Skin epidermis (tissue), 12 donors: ENCODE measurements at regions not wholly inside any gene's neighbourhood (a gene's known extent, or its start where the extent isn't known, plus 50 kb on each side); places are given as distances from the start of the nearest gene placed in this dataset.

Experiments used
- H3K27ac ChIP-seq, 21 experiments: fragments of 200-600 bp; sonication (generic) in 11 of 21; one replicate each; pipeline ENCODE4 v1.5.0; 2020; ENCODE audit warnings: mild to moderate bottlenecking in 3 of 21, inconsistent platforms in 2 of 21, moderate library complexity in 2 of 21
- H3K4me3 ChIP-seq, 7 experiments: fragments of 200-600 bp; sonication (generic) in 2 of 7; one replicate each; pipeline ENCODE4 v1.5.0; 2020; ENCODE audit warnings: inconsistent platforms in 2 of 7, mild to moderate bottlenecking in 2 of 7, moderate library complexity in 1 of 7

- Histone ChIP-seq H3K27ac (no peak overlapping the region), H3K4me3 (no peak overlapping the region)
Measured at GRCh38 chr22:48955351-48956311, 872.0 kb downstream of the BRD1 start.

DNA sequence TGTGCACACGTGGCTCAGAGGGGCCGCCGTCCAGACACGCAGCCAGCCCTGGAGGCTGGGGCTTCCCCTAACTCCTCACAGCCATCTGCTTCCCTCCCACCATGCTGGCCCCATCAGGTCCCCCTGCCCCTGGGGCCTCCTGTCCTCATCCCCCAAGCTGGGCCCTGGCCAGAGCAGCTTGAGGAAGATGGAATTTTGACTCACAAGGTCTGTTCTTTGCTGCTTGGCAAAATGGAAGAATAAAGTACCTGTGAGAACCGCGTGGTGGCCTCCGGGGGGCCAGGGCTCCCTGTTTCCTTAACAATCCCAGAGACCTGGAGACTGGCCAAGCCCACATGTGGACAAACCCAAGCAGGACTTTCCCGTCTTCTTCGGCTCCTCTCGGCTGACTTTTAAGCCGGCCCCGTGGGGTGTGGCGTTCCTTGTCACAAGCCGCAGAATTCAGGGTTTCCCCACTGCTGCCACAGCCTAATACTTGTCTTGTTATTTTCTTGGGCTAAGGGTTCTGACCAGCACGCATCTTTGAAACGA lies 872.8 kb downstream of the BRD1 start:
- Histone ChIP-seq H3K27ac (no peak overlapping the region), H3K4me3 (no peak overlapping the region)

DNA sequence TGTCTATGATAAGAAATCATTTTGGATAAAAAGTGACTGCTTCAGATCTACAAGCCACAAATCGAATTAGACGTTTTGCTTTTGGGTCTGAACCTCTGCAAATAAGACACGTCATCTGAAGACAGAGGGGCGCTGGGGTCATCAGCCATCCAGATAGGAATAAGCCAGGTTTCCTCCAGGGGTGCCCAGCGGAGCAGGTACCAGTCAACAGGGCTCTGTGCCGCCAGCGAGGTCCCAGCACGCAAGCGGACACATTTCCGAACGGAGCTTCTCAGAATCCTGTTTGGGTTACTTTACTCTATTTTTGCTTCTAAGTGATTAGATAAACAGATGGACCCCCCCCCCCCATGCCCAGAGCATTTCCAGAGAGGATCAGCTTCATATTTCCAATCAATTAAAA lies 873.8 kb downstream of the BRD1 start:
- no peak overlapping the region for H3K27ac ChIP-seq
- no peak overlapping the region for H3K4me3 ChIP-seq

- no peak overlapping the region for H3K4me3 ChIP-seq
- H3K27ac ChIP-seq = no peak overlapping the region
Measured at GRCh38 chr22:48953103-48953720, 874.5 kb downstream of the BRD1 start.

GRCh38 chr22:48952256-48953102 lies 875.2 kb downstream of the BRD1 start:
- Histone ChIP-seq H3K27ac (no peak overlapping the region), H3K4me3 (no peak overlapping the region)

- Histone ChIP-seq H3K4me3 (no peak overlapping the region), H3K27ac (no peak overlapping the region)
Measured at GRCh38 chr22:48951836-48952235, 875.8 kb downstream of the BRD1 start.

DNA sequence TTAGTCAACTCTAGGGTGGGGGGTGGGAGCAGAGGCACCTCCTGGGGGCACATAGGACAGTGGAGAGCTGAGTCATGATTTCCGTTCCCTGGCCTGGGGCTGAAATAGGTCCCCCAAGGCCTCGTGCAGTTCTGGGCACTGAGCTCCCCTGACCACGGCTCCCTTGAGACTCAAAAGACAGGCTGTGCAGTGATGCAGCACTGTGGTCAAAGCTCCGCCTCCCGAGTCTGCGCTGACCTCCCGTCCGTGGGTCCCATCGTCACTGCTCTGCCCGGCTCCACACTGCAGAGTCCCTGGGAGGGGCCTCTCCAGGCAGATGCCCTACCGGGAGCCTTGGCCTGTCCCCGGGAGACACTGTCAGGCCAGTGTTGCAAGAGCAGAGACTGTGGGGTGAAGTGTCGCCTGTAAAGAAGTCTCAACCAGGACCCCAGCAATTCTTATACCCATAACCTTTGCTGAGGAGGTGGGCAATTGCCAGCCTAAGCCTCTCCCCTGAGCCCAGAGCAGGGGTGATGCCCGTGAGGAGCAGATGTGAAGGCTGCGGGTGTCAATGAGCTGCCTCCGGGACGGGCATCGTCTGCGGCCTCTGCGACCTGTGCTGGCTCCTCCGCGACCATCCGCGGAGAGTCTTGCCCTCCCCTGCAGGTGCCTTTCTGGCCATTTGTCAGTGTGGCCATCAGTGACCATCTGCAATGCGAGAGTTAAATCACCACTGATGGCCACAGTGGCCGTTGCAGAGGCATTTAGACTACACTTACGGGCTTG lies 877.3 kb downstream of the BRD1 start:
- Histone ChIP-seq H3K27ac (no peak overlapping the region), H3K4me3 (no peak overlapping the region)

DNA sequence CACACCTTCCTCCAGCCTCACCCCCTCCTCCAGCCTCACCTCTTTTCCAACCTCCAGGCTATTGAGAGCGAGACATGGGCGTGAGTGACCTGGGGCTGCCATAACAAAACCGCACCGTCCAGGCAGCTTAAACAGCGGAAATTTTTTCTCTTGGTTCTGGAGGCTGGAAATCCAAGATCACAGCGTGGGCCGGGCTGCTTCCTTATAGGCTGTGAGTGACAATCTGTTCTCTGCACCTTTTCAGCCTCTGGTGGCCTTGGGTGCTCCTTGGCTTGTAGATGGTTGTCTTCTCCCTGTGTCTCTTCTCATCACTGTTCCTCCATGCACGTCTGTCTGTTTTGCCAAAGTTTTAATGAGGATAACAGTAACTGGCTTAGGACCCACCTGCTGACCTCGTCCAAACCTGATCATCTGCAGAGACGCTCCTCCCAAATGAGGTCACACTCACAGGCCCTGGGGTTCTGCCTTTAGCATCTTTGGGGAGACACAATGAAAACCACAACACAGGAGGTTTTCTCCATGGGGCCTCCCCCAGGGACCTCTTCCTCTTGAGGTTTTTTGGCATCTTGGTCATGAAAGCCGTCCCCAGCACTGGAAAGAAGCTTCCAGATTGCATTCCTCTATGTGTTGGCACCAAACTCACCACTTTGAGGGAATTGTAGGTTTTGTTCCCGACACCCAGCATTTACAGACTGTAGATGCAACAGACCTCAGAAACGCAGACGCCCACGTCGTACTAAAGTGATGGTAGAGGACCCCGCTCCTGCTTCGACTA lies 878.1 kb downstream of the BRD1 start:
- H3K27ac ChIP-seq = no peak overlapping the region
- no peak overlapping the region for H3K4me3 ChIP-seq

- H3K4me3 ChIP-seq = no peak overlapping the region
- no peak overlapping the region for H3K27ac ChIP-seq
Measured at GRCh38 chr22:48948575-48949170, 879.0 kb downstream of the BRD1 start.

GRCh38 chr22:48947636-48948035 lies 880.0 kb downstream of the BRD1 start:
- H3K4me3 ChIP-seq = no peak overlapping the region
- no peak overlapping the region for H3K27ac ChIP-seq

GRCh38 chr22:48945621-48946458 lies 881.8 kb downstream of the BRD1 start:
- no peak overlapping the region for H3K4me3 ChIP-seq
- H3K27ac ChIP-seq = no peak overlapping the region

DNA sequence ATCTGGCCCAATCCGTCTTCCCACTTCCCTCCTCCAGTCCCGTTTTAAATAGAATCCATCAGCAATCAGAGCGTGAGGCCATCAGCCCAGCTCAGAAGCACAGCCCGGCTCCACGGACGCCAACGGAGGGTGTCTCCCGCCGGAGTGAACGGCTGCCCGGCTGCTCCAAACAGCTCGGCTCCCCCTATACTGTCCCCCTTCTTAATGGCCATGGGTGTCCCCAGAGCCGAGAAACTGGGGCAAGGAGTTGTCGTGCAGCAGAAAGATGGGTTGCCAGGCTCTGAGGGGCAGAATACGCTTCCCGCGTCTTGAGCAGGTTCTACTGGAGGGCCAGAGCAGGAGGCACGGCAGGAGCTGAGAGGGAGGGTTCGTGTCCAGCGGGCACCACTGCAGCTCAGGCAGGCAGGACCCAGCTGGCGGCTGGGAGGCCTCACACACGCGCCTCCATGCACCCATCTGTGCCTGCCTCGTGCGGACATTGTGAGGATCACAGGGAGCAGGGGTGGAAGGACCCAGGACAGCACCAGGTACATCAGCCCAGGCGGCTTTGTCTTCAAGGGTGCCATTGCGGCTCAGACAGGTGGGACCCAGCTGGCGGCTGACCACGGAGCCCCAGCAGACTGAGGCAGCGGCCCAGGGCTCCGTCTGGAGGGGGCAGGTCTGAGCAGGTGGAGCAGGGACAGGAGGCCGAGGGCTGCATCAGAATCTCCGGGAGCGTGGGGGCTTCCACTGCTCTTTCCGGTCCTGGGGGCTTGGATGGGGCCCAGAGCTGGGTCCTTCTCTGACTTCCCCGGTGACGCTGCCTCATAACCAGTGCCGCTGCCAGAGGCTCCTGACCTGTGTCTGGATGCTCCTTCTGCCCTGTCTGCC lies 882.7 kb downstream of the BRD1 start:
- H3K27ac ChIP-seq = no peak overlapping the region
- no peak overlapping the region for H3K4me3 ChIP-seq

GRCh38 chr22:48944433-48944750 lies 883.3 kb downstream of the BRD1 start:
- Histone ChIP-seq H3K27ac (no peak overlapping the region), H3K4me3 (no peak overlapping the region)

- Histone ChIP-seq H3K27ac (no peak overlapping the region), H3K4me3 (no peak overlapping the region)
Measured at GRCh38 chr22:48943567-48944432, 883.9 kb downstream of the BRD1 start.

GRCh38 chr22:48942698-48943566 lies 884.7 kb downstream of the BRD1 start:
- H3K4me3 ChIP-seq = no peak overlapping the region
- H3K27ac ChIP-seq = no peak overlapping the region
